GM18508 (cell line): ENCODE measurements at regions not wholly inside any gene's neighbourhood (a gene's known extent, or its start where the extent isn't known, plus 50 kb on each side); places are given as distances from the start of the nearest gene placed in this dataset.

Source experiments
- ATAC-seq: cut with Tn5 transposase; IDR thresholded peaks from one replicate; pipeline ENCODE4 v1.9.1; 2021; ENCODE audit warnings: moderate number of reproducible peaks; ENCODE audit not compliant: insufficient read depth, unreplicated experiment

DNA sequence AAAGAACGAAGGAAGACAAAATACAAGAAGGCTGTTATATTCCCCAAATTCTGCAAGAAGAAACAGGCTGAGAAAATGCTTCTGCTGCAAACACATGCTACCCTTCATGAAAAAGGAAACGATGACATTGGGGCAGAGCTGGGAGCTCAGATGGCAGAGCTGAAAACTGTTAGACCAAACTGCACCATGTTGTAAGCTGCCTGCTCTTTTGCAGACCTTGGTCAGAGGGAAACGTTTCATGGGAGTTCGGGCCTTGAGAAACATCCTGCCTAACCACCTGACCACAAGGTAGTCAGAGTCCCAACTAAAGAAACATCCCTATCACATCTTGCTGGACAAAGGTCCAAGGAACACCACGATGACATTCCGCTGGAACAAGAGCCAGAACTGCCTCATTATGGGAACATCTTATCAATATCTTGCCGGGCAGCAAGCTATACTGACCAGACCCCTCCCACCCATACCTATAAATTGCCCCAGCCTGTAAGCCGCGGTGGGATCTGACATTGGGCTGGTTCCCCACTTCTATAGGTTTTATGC lies 110.7 kb upstream of the CTSC start:
- no peak for ATAC-seq

- ATAC-seq = no peak
These were observed 109.7 kb upstream of the CTSC start for GRCh38 chr11:88447281-88447680.

DNA sequence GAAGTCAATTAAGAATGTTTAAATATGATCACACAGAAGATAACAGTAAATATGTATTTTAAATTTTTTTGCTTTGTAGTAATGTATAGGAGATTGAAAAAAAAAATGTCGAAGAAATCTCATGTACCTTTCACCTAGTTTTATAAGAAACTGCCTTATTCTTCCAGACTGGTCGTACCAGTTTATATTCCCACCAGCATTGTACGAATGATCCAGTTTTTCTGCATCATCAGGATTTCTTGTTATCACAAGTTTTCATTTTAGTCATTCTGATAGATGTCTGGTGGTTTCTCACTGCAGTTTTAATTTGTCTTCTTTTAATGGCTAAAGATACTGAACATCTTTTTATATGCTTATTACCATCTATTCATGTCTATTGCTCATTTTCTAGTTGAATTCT lies 101.8 kb upstream of the CTSC start:
- ATAC-seq = no peak

GRCh38 chr11:88438721-88439120 lies 101.2 kb upstream of the CTSC start:
- ATAC-seq = no peak

- peak; percentile 97 for ATAC-seq
These were observed 97.9 kb upstream of the CTSC start for GRCh38 chr11:88435415-88435814.

GRCh38 chr11:88434333-88434976 lies 96.9 kb upstream of the CTSC start:
- no peak for ATAC-seq

DNA sequence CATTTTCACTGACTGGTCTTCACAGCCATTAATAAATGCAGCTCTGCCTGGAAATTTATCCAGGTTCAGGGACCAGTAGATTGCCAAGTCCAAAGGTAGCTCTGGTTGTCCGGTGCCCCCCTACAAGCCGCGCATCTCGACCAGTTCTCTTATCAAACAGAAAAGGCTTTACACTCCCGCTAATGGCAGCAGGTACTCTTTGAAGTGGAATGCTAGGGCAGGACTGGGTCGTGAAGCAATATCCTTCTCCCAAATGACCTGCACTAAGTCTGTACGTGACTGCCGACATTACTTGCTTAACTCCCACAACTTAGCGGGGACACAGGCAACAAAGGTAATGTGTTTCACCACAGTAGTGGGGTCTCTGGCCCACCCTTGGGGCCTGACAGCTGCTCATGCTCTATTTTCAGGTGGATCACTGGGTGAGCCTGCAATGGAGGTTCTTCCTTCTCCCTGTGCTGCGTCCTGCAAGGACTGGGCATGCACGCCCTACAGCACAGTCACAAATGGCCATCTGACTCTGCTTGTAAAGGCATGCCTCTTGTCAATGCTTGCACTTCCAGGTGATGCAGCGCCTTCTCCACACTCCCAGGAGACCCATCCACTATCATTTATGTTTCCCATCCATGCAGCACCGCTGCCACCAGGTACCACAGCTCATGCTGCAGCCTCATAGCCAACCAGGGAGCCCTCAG lies 96.1 kb upstream of the CTSC start:
- no peak for ATAC-seq

- no peak for ATAC-seq
These were observed 94.3 kb upstream of the CTSC start for GRCh38 chr11:88431675-88432341.

- no peak for ATAC-seq
These were observed 91.4 kb upstream of the CTSC start for GRCh38 chr11:88428959-88429358.

DNA sequence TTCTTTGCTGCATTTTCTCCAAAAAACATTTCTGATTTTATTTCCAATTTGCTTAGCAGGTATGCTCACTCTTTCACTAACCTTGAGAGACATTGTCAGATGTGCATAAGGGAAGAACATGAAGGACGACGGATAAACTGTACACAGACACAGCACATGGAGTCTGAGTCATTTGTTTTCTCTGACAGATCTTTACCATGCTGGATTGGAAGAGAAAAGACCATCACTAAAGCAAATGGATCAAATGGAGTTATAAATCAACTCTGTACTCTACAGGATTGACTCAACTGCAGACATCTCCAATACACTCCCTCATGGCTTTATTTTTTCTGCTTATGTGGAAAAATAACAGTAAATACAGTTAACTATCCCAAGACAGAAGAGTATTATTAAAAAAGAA lies 90.2 kb upstream of the CTSC start:
- ATAC-seq = no peak

GRCh38 chr11:88424881-88425280 lies 87.3 kb upstream of the CTSC start:
- ATAC-seq = no peak

DNA sequence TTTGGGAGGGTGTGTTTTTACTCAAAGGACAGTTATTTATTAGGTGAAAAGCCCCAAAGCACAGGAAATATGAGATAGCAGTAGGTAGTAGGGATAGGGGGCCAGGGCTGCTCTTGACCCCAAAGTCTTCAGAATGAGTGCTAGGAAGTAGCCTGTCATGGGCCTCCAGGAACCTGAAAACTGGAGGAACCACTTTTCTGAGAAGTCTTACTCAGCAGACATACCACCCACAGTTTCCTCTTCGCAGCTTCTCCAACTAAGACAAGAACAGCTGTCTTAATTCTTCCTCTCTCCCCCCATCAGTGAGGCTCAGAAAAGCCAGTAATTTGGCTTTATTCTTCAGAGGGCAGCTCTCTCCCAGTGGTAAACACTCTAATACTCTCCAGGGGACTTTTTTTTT lies 84.0 kb upstream of the CTSC start:
- peak; percentile 78 for ATAC-seq

DNA sequence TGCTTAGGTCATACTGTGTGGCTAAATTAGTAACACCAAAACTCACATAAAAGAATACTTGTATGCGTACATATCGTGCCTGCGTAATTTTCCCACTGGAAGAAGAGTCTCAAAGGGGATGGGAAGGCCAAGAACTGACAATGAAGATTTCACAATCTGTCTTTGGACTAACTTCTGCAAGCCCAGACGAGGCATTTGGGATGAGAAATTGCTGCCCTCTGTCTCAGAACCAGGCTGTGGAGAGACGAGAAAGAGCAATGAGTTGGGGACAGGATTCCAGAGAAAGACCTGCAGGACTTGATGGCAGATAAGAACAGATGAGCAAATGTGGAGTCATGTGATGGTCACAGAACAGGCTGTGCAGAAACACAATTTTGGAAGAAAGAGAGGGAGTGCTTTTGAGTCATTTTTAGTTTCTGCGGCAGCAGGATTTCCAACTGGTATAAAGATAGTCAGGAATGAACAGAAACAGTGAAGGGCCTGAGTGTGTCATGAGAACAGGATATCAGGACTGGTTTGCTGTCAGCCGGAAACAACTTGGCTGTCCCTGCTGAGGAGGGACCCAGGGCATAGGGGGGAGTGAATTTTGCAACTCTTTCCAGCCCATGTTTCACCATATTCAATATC lies 82.7 kb upstream of the CTSC start:
- no peak for ATAC-seq

GRCh38 chr11:88418508-88418907 lies 81.0 kb upstream of the CTSC start:
- no peak for ATAC-seq

DNA sequence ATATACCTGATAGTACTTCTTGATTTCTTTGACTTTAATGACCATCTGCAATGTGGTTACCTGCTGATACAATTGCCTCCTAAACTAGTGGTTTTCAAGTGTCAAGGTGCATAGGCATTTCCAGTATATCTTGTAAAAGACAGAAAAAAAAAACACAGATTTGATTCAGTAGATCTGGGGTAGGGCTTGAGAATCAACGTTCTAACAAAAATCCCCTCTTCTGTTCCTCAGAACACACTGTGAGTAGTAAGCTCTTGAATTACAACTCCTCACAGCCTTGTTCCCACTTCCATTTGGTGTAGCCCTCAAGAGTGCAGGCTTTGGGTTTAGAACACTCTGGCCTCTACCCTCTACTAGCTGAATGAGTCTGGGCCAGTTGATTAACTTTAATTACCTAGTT lies 78.0 kb upstream of the CTSC start:
- ATAC-seq = no peak

- no peak for ATAC-seq
These were observed 77.5 kb upstream of the CTSC start for GRCh38 chr11:88414981-88415413.

DNA sequence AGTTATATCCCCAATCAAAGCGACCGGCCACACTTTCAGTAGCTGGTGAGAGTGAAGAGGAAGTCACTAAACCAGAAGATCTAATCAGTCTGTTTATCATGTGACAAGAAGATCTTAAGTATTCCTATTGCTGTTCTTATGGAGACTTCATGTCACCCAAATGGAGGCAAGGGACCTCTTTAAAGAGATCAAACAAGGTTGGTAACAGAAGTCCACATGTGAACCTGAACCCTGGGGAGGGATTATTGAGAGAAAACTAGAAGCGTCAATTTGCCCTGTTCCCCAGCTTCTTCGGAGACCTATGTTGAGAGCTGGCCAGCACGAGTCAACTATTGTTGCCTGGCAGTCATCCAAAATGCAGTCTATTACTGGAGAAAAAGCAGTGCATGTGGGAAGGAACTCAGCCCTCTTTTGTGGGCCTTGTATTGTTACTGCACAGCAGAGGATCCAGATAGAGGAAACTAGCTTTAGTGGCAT lies 76.9 kb upstream of the CTSC start:
- ATAC-seq = no peak

- ATAC-seq = no peak
These were observed 73.7 kb upstream of the CTSC start for GRCh38 chr11:88411265-88411664.

DNA sequence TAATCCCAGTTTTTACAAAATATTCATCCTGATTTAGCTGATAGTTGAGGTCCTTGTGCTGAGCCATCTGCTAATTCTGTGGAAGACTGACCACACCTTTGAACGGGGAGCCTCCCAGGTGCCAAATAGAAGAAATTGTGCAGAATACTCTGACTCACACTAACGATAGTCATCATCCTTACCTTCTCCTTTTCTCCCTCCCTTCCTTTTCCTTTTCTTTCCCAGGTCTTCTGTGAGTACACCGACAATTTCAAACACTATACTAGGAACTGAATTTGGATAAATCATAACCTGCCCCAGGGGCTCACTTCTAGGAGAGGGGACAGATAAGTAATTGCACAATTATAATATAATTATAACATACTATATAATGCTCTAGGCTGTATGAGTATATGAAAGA lies 73.1 kb upstream of the CTSC start:
- no peak for ATAC-seq

- no peak for ATAC-seq
These were observed 72.5 kb upstream of the CTSC start for GRCh38 chr11:88410056-88410455.

- no peak for ATAC-seq
These were observed 69.3 kb upstream of the CTSC start for GRCh38 chr11:88406876-88407275.
